RWPE1 (cell line): ENCODE measurements at regions not wholly inside any gene's neighbourhood (a gene's known extent, or its start where the extent isn't known, plus 50 kb on each side); places are given as distances from the start of the nearest gene placed in this dataset.

Experiments used
- CTCF ChIA-PET: fragments of 350-600 bp; sonication (Branson Sonifier 250); formaldehyde crosslinking; extraction: SDS; loops from one replicate; lab custom pipeline; 2021; lab: Yijun Ruan, JAX
- POLR2A ChIA-PET: fragments of 400-600 bp; formaldehyde crosslinking; extraction: SDS; loops from one replicate; lab custom pipeline; 2020; ENCODE audit warnings: antibody characterized with exemption; ENCODE audit not compliant: low non-redundant PET; lab: Yijun Ruan, JAX
- DNase-seq: peaks from one replicate; pipeline ENCODE4 v3.0.0; 2012; ENCODE audit warnings: low spot score
- H3K27ac ChIP-seq: fragments of 450-650 bp; 2 replicates; pipeline ENCODE4 v1.5.1; 2017
- CTCF ChIP-seq: fragments of 450-650 bp; conservative IDR thresholded peaks from 2 replicates; pipeline ENCODE4 v1.5.1; 2017; ENCODE audit warnings: low read depth, mild to moderate bottlenecking

DNA sequence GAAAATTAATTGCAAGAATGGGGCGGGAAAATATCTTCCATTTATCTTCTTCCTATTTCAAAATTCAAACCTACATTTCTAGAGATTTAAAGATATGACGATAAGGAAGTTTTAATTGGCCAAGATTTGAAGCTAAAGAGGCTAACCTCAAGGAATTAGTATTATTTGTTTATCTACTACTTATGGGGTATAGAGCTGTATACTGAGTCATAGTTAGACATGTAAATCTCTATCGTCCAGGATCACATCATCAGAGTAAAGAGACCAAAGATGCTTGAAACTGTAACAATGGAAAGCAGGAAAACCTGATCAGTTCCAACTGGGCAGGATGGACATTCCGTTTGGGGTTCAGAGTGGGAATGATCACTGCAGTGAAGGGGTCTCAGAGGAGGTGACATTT lies 95.2 kb upstream of the KLF7 start:
- no peak overlapping the region for H3K27ac ChIP-seq
- POLR2A ChIA-PET = no interaction called here
- no peak for TF ChIP-seq CTCF
- CTCF ChIA-PET = no interaction called here
- no peak for DNase-seq

GRCh38 chr2:207264310-207264709 lies 98.6 kb upstream of the KLF7 start:
- CTCF ChIA-PET = no interaction called here
- no peak overlapping the region for H3K27ac ChIP-seq
- TF ChIP-seq CTCF = no peak
- DNase-seq = no peak
- POLR2A ChIA-PET = no interaction called here

DNA sequence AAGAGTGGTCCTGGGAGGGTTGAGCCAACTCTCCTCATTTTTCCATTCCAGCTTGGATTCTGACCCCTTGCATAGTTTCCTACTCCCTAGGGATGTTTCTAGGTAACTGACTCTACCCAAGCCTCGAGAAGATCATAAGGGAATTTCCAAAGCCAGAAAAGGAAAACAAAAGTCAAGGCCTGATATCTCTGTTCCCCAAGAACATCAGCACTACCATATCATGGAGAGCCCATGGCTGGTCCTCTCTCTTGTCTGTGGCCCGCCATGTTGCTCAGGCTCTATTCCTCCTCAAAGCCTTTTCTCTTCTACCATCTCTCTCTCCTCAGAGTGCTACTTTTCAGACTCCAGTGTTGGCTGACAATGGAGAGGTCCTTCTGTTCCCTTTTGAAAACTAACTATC lies 99.6 kb upstream of the KLF7 start:
- TF ChIP-seq CTCF = no peak
- ChIA-PET CTCF (interaction anchor here (0.6 kb wide), 1 partner anchor 89 kb away, joined by 3 read pairs; no protein-coding TSS in a partner anchor), POLR2A (no interaction called here)
- DNase-seq = no peak
- H3K27ac ChIP-seq = no peak overlapping the region

- ChIA-PET POLR2A (no interaction called here), CTCF (interaction anchor here (0.6 kb wide), 1 partner anchor 88 kb away, joined by 3 read pairs; no protein-coding TSS in a partner anchor)
- TF ChIP-seq CTCF = no peak
- H3K27ac ChIP-seq = no peak overlapping the region
- DNase-seq = no peak
These were observed 100.1 kb upstream of the KLF7 start for GRCh38 chr2:207265869-207266268.

- ChIA-PET CTCF (interaction anchor here (0.6 kb wide), 1 partner anchor 1343 kb away, joined by 4 read pairs; no protein-coding TSS in a partner anchor), POLR2A (no interaction called here)
- TF ChIP-seq CTCF = no peak
- no peak overlapping the region for H3K27ac ChIP-seq
- DNase-seq = no peak
These were observed 100.9 kb upstream of the KLF7 start for GRCh38 chr2:207266648-207267047.

DNA sequence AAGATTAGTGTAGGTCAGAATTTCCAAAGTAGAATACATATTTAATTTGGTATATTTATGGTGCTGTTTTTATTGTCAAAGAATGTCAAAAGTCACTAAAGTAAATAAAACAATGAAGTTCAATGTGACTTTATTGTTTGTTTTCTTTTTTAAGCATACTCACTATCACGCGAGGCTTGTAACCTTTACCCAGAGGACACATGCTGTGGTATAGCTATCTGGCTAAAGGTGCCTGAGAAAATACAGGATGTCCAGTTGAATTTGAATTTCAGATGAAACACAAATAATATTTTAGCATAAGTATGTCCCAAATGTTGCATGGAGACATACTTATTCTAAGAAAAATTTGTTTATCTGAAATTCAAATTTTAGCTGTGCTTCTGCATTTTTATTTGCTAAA lies 103.3 kb upstream of the KLF7 start:
- no peak for TF ChIP-seq CTCF
- DNase-seq = no peak
- ChIA-PET CTCF (interaction anchor here (0.6 kb wide), 1 partner anchor 93 kb away, joined by 3 read pairs; no protein-coding TSS in a partner anchor), POLR2A (no interaction called here)
- H3K27ac ChIP-seq = no peak overlapping the region
